22Rv1 (cell line): ENCODE measurements at regions not wholly inside any gene's neighbourhood (a gene's known extent, or its start where the extent isn't known, plus 50 kb on each side); places are given as distances from the start of the nearest gene placed in this dataset.

Experiments
- CTCF ChIP-seq: fragments of 450-650 bp; IDR thresholded peaks from 2 replicates; pipeline ENCODE4 v1.5.1; 2017; ENCODE audit warnings: mild to moderate bottlenecking
- ZFX ChIP-seq: fragments of 450-650 bp; IDR thresholded peaks from 2 replicates; pipeline ENCODE4 v1.6.1; 2017; ENCODE audit warnings: antibody characterized with exemption, borderline replicate concordance

DNA sequence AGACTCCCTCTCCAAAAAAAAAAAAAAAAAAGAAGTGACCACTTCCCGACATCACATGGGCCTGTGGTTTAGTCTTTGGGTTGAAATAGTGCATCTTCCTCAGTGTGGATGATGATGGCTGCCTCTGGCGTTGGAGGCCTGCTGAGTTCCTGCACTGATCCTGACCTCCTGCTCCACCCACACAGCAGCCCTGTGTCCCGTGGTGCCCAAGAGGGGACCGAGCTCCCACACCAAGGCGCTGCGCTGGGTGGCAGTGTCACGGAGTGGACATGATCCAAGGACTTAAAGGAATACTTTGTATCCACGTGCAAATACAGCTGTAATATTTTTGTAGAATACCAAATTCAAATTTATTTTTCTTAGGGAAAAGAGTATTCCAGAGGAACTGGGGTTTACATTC, 109.2 kb upstream of the PHACTR3 start:
- no peak for TF ChIP-seq CTCF
- no peak for TF ChIP-seq ZFX
